Neutrophil (primary cell): ENCODE measurements at regions not wholly inside any gene's neighbourhood (a gene's known extent, or its start where the extent isn't known, plus 50 kb on each side); places are given as distances from the start of the nearest gene placed in this dataset.
"Not testable (repeated sequence)": the region's sequence is repeated elsewhere in the genome, so short reads cannot be mapped to it uniquely, and the experiment has no call there.

Source experiments
- H3K27ac ChIP-seq: fragments of 200-600 bp; sonication (generic); 2 replicates; pipeline ENCODE4 v1.5.1; 2016; ENCODE audit warnings: mild to moderate bottlenecking, moderate library complexity
- H3K27me3 ChIP-seq: fragments of 200-600 bp; sonication (generic); 2 replicates; pipeline ENCODE4 v1.6.0; 2016; ENCODE audit warnings: mild to moderate bottlenecking
- H3K36me3 ChIP-seq: fragments of 200-600 bp; sonication (generic); 2 replicates; pipeline ENCODE4 v1.5.1; 2017
- H3K4me1 ChIP-seq, 2 experiments: fragments of 200-600 bp in 1 of 2; sonication (generic) in 1 of 2; 1 replicate in 1 of 2; 2 replicates in 1 of 2; pipeline versions ENCODE4 v1.5.1 to v1.6.1; 2013 to 2016; ENCODE audit warnings: low read depth in 1 of 2, low read length in 1 of 2, mild to moderate bottlenecking in 1 of 2, moderate library complexity in 1 of 2; ENCODE audit not compliant: control insufficient read depth in 1 of 2, insufficient read depth in 1 of 2
- H3K4me3 ChIP-seq, 2 experiments: fragments of 200-600 bp in 1 of 2; sonication (generic) in 1 of 2; 1 replicate in 1 of 2; 2 replicates in 1 of 2; pipeline ENCODE4 v1.5.1; 2013 to 2016; ENCODE audit warnings: low read depth in 1 of 2, low read length in 1 of 2, mild to moderate bottlenecking in 1 of 2, moderate library complexity in 1 of 2
- H3K9me3 ChIP-seq: fragments of 200-600 bp; sonication (generic); 2 replicates; pipeline ENCODE4 v1.5.1; 2016
- TF ChIP-seq, protein P1 (sequence below): fragments of 200-600 bp; sonication (generic); IDR thresholded peaks from 2 replicates; pipeline ENCODE4 v1.5.1; 2016; ENCODE audit warnings: antibody characterized with exemption

DNA sequence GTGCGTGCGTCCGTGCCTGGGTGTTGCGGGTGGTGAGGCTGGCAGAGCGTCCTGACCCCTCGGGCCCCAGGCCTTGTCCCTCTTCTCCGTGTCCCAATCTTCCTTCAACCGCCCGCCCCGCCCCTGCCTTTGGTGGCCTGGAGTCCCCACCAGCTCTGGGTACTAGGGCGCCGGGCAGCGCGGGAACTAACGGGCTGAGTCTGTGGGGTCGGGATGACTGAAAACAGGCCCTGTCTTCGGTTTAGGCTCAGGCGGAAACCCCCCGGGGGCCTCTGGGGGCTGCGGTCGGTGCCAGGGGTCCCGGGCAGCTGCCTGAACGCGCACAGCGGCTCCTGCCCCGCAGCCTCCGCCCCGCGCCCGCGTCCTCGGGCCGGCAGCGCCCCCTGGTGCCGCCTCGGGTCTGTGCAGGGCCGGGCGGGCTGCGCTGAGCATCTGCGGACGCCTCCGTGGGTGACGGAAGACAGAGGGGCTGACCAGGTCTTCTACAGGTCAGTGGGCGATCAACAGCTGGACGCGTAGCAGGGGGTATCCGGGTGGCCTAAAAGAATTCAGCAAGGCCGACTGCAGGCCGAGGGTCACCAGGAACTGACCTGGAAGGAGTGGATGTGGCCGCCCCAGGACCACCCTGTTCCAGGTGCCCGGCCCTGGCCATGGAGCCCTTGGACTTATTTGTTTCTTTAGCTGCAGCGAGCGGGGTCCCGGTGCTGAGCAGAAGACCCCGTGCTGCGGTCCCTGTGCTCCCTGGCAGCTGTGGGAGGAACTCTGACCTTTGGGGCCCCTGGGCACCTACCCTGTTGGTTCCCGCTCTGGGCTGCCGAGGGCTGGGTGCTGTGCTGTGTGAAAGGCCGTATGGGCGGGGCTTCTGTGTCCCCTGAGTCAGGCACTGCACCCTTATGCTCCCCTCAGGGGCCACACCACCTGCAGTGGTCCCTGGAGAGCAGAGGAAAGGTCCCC, 130.2 kb upstream of the LPCAT1 start:
- not testable (repeated sequence) for H3K9me3 ChIP-seq, H3K27ac ChIP-seq, H3K36me3 ChIP-seq, H3K4me3 ChIP-seq, H3K4me1 ChIP-seq
- TF ChIP-seq, protein P1, sequence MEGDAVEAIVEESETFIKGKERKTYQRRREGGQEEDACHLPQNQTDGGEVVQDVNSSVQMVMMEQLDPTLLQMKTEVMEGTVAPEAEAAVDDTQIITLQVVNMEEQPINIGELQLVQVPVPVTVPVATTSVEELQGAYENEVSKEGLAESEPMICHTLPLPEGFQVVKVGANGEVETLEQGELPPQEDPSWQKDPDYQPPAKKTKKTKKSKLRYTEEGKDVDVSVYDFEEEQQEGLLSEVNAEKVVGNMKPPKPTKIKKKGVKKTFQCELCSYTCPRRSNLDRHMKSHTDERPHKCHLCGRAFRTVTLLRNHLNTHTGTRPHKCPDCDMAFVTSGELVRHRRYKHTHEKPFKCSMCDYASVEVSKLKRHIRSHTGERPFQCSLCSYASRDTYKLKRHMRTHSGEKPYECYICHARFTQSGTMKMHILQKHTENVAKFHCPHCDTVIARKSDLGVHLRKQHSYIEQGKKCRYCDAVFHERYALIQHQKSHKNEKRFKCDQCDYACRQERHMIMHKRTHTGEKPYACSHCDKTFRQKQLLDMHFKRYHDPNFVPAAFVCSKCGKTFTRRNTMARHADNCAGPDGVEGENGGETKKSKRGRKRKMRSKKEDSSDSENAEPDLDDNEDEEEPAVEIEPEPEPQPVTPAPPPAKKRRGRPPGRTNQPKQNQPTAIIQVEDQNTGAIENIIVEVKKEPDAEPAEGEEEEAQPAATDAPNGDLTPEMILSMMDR, result peak; percentile 29
- peaks cover 77% of the 10 kb centered on the region for H3K27me3 ChIP-seq

DNA sequence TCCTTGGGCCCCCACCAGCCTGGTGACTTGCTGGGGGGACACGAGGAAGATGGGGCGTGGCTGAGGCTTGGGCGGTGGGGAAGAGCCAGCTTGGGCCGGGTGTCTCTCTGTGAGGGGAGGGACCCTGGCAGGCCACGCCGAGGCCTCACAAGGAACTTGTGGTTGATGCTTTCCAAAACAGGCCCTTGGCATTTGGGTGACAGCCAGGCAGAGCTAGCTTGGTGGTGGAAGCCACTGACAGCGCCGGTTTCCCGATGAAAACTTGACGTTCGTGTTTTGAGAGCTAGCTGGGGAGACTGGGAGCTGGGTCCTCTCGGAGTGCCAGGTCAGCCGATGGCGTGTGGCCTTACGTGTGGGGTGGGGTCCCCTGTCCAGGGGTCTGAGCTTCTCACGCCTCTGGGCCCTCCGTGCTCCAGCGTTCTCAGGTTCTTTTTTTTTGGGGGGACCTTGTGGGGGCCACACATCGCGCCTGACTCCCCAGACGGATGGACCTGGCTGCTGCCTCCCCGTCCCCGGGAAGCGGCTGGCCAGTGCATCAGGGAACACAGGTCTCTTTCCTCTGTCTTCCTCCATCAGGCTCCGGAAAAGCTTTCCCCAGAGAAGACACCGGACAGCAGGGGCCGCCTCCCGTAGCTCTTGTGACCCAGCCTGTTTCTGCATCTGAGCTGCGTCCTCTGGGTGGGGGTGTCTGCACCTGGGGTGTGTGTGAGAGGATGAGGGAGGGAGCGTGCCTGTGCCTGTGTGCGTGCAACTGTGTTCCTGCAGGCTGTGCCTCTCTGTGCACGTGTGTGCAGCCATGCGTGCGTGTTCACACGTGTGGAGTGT, 129.3 kb upstream of the LPCAT1 start:
- Histone ChIP-seq H3K27me3 (peaks cover 79% of the 10 kb centered on the region), H3K27ac (no peak overlapping the region), H3K4me3 (no peak overlapping the region), H3K4me1 (peaks cover 7% of the 10 kb centered on the region in 2 experiments), H3K36me3 (no peaks in the 10 kb centered on the region), H3K9me3 (no peaks in the 10 kb centered on the region)
- TF ChIP-seq, protein P1, result no peak

DNA sequence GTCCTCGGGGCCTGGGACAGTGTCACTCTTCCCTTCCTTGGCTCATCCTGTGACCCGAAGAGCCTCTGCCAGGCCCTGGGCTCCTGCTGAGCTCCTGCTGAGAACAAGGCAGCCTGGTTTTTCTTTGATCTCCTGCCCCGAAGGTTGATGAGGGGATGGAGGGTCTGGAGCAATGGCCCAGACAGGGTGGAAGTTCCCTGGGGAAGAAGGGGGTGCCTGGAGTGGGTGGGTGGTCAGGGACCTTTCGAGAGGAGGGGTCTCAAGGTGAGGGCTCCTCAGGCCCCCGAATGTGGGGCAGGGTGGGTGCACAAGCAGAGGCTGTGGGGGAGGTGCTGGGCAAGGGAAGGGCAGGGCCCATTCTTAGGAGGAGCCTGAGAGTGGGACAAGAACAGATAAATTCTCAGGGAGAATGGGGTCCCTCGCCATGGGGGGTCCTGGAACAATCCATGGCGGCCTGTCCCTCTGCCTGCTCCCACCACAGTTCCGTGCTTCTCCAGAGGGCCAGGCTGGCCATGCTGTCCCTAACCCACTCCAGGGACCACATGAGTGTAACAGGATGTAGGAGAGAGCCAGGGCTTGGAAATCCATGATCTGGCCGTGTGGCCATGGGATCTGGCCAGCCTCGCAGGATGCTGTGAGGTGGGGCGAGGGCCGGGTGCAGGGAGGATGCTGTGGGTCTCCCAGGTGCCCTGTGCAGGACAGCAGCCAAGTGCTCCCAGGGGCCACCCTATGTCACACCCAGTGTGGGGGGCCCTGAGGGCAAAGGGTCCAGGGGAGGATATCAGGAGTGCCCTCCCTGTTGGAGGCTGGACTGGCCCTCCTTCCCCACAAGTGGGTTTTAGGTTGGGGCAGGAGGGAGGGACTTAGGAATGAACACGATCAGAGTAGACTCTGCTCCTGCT, 128.5 kb upstream of the LPCAT1 start:
- Histone ChIP-seq H3K4me3 (no peak overlapping the region), H3K36me3 (no peaks in the 10 kb centered on the region), H3K27me3 (peaks cover 84% of the 10 kb centered on the region)

DNA sequence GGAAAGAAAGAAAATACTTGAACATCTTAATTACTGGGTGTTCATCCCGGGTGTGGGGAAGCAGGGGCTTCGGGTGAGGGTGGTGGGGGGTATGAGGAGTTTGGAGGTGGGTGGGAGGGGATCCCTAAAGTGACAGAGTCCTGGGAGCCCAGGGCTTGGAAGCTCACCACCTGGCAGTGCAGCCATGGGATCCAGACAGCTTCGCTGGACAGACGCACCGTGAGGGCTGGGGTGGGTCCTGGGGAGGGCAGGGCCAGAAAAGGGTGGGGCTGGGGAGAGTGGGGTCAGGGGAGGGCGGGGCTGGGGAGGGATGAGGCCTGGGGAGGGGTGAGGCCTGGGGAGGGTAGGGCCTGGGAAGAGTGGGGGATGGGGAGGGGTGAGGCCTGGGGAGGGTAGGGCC, 127.5 kb upstream of the LPCAT1 start:
- Histone ChIP-seq H3K36me3 (no peaks in the 10 kb centered on the region), H3K27ac (no peak overlapping the region), H3K9me3 (no peaks in the 10 kb centered on the region), H3K4me1 (peaks cover 7% of the 10 kb centered on the region in 2 experiments), H3K27me3 (peaks cover 84% of the 10 kb centered on the region), H3K4me3 (no peak overlapping the region)
- TF ChIP-seq, protein P1, result no peak

More for the DNA sequence above, 128.5 kb upstream of the LPCAT1 start:
- H3K27ac ChIP-seq, result no peak overlapping the region
- H3K4me1 ChIP-seq, result peaks cover 7% of the 10 kb centered on the region in 2 experiments
- no peaks in the 10 kb centered on the region for H3K9me3 ChIP-seq
- TF ChIP-seq, protein P1, result no peak

DNA sequence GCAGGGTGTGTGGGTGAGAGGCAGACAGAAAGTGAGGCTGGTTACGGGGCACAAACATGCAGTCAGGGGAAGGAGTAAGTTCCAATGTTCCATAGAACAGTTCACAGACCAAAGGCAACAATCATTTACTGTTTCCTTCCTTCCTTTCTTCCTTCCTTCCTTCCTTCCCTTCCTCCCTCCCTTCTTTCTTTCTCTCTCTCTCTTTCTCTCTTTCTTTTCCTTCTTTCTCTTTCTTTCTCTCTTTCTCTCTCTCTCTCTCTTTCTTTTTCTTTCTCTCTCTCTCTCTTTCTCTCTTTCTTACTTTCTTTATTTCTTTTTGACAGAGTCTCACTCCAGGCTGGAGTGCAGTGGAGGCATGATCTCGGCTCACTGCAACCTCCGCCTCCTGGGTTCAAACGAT, 125.8 kb upstream of the LPCAT1 start:
- Histone ChIP-seq H3K4me3 (no peak overlapping the region), H3K9me3 (no peaks in the 10 kb centered on the region), H3K27me3 (peaks cover 84% of the 10 kb centered on the region), H3K27ac (no peak overlapping the region), H3K4me1 (peaks cover 7% of the 10 kb centered on the region in 2 experiments), H3K36me3 (no peaks in the 10 kb centered on the region)
- TF ChIP-seq, protein P1, result no peak
